Skeletal muscle satellite cell (primary cell): ENCODE measurements at regions not wholly inside any gene's neighbourhood (a gene's known extent, or its start where the extent isn't known, plus 50 kb on each side); places are given as distances from the start of the nearest gene placed in this dataset.

Experiments
- H3K27me3 ChIP-seq: 2 replicates; pipeline ENCODE4 v1.7.0; 2013; ENCODE audit warnings: low read length; ENCODE audit not compliant: control insufficient read depth, insufficient read depth
- H3K36me3 ChIP-seq: 2 replicates; pipeline ENCODE4 v1.7.0; 2013; ENCODE audit warnings: mild to moderate bottlenecking, control low read depth, low read length; ENCODE audit not compliant: insufficient read depth
- H3K4me1 ChIP-seq: 2 replicates; pipeline ENCODE4 v1.7.0; 2013; ENCODE audit warnings: low read length; ENCODE audit not compliant: control insufficient read depth, insufficient read depth
- H3K4me2 ChIP-seq: 2 replicates; pipeline ENCODE4 v1.7.0; 2013; ENCODE audit warnings: mild to moderate bottlenecking, low read length
- H3K4me3 ChIP-seq: 2 replicates; pipeline ENCODE4 v1.7.0; 2013; ENCODE audit warnings: low read length
- H3K9ac ChIP-seq: 2 replicates; pipeline ENCODE4 v1.7.0; 2013; ENCODE audit warnings: mild to moderate bottlenecking, low read depth, low read length, moderate library complexity
- H3K9me3 ChIP-seq: replicated peaks from 2 replicates; pipeline ENCODE4 v1.7.0; 2013; ENCODE audit warnings: mild to moderate bottlenecking, control low read depth, low read length

DNA sequence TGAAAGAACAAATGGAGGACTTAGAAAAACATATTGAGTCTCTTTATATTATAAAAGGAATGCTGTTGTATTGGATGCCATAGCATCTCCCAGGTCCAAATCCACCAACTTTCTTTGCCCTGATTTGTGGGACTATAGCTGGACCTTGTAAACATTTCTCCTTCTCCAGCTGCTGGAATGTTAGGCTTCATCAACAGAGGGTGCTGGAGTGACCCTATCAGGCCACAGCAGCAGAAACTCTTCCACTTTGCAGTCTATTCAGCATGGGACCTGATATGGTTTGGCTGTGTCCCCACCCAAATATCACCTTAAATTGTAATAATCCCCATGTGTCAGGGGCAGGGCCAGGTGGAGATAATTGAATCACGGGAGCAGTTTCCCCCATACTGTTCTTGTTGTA lies 138.4 kb upstream of the ARL4C start:
- Histone ChIP-seq H3K4me3 (no peak overlapping the region), H3K27me3 (peaks cover 20% of the 10 kb centered on the region), H3K4me2 (no peak overlapping the region), H3K9ac (no peak overlapping the region), H3K36me3 (no peaks in the 10 kb centered on the region), H3K9me3 (no peaks in the 10 kb centered on the region), H3K4me1 (no peaks in the 10 kb centered on the region)

DNA sequence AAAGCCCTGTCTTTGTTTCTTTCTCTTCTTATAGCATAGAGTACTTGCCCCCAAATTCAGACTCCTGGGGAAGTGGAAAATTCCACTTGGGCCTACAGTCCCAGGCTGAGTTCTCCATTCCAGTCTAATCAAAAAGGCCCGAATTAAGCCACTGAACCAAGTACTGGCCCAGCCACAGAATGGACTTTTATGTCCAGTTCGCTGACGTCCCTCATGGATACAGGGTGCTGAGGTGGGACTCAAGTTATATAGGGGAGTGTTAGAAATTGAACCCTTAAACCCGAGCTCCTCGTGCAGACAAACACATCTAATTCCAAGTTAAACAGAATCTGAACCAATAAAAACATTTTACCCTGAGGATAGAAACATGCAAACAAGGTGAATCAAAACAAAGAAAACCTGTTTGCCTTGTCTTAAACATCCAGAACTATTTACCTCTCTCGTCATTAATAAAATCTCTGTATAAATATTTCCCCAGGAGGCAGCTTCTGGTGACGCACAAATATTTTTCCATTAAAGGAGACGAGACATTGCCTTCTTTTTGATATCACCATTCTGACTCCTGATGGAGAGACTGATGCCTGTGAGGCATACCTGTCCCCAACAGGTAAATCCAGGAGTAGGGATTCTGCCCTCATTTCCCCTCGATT lies 136.8 kb upstream of the ARL4C start:
- Histone ChIP-seq H3K4me1 (no peaks in the 10 kb centered on the region), H3K27me3 (peaks cover 20% of the 10 kb centered on the region), H3K9me3 (no peaks in the 10 kb centered on the region)

DNA sequence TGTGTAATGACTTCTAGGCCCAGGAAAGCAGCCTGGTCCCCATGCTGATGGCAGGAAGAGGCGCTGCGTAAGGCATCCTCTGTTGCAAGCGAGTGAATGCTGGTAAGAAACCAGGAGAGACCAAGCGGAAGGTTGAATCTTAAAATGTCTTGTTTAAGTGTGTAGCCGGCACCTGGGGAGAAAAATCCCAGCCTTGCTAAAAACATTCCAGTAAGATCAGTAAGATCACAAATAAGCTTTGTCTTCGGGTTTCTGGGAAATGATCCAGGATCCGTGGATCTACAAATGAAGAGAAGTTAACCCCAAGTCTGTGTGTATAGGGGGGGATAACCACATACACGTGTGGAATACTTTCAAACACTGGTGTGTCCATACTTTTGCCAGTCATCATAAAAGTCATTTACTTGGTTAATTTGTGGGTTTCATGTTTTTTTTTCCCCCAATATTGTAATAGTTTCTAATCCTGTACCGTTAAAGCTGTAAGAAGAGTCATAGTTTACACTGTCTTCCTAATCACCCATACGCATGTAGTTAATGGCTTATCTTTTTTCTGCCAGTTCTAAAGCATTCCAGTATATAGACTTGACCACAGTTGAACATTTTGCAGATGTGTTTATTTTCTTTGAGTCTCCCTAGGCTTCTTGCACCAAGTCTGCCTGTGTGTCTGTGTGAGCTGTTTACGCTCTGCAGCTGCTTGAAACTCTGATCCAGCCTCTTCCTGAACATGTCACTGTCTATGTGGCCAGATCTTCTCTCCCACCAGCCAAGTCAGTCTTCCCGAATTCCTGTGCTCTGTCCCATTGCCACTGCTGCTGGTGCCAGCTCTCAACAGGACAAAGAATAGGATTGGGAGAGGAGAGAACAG lies 135.9 kb upstream of the ARL4C start:
- H3K9me3 ChIP-seq, result no peaks in the 10 kb centered on the region
- H3K4me1 ChIP-seq, result no peaks in the 10 kb centered on the region
- no peak overlapping the region for H3K4me3 ChIP-seq
- H3K4me2 ChIP-seq, result no peak overlapping the region
- no peak overlapping the region for H3K9ac ChIP-seq
- peaks cover 17% of the 10 kb centered on the region for H3K27me3 ChIP-seq
- H3K36me3 ChIP-seq, result no peaks in the 10 kb centered on the region

More for the DNA sequence above, 136.8 kb upstream of the ARL4C start:
- Histone ChIP-seq H3K9ac (no peak overlapping the region), H3K36me3 (no peaks in the 10 kb centered on the region), H3K4me3 (no peak overlapping the region), H3K4me2 (no peak overlapping the region)

DNA sequence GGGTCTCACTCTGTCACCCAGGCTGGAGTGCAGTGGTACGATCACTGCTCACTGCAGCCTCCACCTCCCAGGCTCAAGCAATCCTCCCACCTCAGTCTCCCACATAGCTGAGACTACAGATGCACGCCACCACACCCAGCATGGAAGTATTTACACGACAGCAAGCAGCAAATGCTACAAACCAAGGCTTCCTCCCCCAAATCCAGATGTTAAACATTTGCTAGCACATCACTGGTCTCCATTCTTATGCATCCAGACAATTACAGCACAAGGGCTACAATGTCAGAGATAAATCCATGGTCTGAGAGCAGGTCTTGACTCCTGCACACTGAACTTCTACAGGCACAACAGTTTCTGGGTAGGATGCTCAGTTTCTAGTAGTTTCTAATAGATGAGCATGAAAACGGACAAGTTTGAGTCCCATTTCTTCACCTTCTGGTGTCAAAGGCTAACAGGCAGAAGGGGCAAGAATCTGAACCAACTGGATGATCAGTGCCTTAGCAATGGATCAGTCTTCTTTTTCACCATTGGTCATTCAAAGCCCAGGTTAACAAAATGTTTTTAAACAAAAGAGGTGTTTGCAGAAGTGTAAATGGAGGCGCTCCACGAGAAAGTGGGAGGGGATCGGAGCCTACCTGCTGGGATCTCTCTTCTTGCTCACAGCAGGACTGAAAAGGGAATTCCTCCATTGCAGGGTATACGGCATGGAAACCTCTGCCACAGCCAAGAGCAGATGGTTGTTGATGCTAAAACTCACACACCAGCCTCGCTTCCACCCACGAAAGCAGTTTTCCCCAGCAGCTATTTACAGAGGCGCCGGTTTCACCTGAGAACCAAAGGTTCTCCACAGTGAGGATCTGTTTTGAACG lies 135.0 kb upstream of the ARL4C start:
- H3K9me3 ChIP-seq, result no peaks in the 10 kb centered on the region
- no peak overlapping the region for H3K9ac ChIP-seq
- no peaks in the 10 kb centered on the region for H3K36me3 ChIP-seq
- H3K4me1 ChIP-seq, result no peaks in the 10 kb centered on the region
- no peak overlapping the region for H3K4me2 ChIP-seq
- H3K4me3 ChIP-seq, result no peak overlapping the region
- peaks cover 17% of the 10 kb centered on the region for H3K27me3 ChIP-seq

DNA sequence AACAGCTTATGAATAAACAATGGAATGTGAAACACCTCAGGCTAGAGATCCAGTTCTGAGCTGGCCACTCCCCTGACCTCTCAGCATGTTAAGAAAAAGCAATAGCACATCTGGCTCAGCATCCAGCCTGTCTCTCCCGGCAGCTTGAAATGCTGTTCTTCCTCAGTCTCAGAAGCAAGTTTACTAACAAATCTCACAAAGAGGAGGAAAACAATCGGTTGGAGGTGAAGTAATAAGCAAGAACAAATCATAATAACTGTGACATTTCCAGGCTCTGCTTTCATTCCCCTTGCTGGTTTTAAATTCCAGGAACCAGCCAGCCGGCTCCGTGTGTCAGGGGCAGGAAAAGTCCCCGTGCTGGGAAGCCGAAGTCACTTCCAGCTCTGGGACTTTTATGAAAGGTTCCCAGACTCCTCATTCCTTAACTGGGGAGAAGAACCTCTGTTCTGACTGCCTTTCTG lies 133.9 kb upstream of the ARL4C start:
- H3K4me3 ChIP-seq, result no peak overlapping the region
- no peak overlapping the region for H3K9ac ChIP-seq
- H3K4me2 ChIP-seq, result peak overlapping the region; percentile 28
- H3K27me3 ChIP-seq, result peaks cover 17% of the 10 kb centered on the region
- no peaks in the 10 kb centered on the region for H3K36me3 ChIP-seq
- no peaks in the 10 kb centered on the region for H3K9me3 ChIP-seq
- H3K4me1 ChIP-seq, result no peaks in the 10 kb centered on the region

DNA sequence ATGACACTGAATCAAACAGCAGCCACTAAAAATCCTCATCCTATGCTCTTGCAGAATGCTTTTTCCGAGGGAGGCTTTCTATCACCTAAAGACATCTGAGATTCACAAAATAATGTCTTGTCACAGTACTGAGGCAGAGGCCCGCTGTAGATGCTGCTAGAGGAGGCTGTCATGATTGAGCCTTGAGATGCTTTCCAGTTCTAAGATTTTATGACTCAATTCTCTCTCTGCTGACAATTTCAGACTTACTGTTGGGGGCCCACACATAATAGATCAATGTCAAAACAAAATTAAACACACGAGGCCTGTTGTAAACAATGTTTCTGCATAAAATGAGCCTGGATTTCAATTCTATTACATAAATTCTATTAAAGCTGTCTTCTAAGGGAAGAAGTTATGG lies 132.7 kb upstream of the ARL4C start:
- Histone ChIP-seq H3K27me3 (peaks cover 17% of the 10 kb centered on the region), H3K4me2 (no peak overlapping the region), H3K9ac (no peak overlapping the region), H3K4me3 (no peak overlapping the region), H3K36me3 (no peaks in the 10 kb centered on the region), H3K9me3 (no peaks in the 10 kb centered on the region), H3K4me1 (no peaks in the 10 kb centered on the region)

DNA sequence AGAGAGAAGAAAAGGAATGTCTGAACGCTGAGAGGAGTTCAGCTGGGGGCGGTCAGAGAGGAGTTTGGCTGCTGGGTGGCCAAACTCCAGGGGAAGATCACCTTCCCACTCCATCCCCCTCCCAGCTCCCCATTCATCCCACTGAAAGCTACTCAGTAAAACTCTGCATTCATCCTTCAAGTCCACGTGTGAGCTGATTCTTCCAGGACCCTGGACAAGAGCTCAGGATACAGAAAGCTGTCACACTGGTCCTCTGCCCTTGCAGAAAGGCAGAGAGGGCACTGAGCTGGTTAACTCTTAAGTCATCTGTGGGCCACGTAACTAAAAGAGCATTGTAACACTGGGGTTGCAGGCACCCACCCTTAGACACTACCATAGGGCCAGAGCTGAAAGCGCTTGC lies 132.1 kb upstream of the ARL4C start:
- Histone ChIP-seq H3K4me1 (no peaks in the 10 kb centered on the region), H3K4me3 (no peak overlapping the region), H3K9ac (no peak overlapping the region), H3K4me2 (no peak overlapping the region), H3K36me3 (no peaks in the 10 kb centered on the region), H3K9me3 (no peaks in the 10 kb centered on the region), H3K27me3 (peaks cover 17% of the 10 kb centered on the region)

DNA sequence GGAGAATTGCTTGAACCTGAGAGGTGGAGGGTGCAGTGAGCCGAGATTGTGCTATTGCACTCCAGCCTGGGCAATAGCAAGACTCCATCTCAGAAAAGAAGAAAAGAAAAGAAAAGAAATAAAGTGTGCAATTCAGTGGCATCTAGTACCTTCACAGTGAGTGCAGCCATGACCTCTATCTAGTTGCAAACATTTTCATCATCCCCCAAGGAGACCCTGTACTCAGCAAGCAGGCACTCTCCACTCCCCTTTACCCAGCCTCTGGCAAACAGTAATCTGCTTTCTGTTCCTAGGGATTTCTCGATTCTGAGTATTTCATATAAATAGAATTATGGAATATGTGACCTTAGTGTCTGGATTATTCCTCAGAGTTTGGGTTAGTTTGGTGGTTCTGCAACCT lies 130.4 kb upstream of the ARL4C start:
- H3K4me3 ChIP-seq, result no peak overlapping the region
- H3K9me3 ChIP-seq, result no peaks in the 10 kb centered on the region
- no peaks in the 10 kb centered on the region for H3K36me3 ChIP-seq
- peaks cover 13% of the 10 kb centered on the region for H3K27me3 ChIP-seq
- H3K9ac ChIP-seq, result no peak overlapping the region
- H3K4me1 ChIP-seq, result peaks cover 4% of the 10 kb centered on the region
- H3K4me2 ChIP-seq, result no peak overlapping the region

DNA sequence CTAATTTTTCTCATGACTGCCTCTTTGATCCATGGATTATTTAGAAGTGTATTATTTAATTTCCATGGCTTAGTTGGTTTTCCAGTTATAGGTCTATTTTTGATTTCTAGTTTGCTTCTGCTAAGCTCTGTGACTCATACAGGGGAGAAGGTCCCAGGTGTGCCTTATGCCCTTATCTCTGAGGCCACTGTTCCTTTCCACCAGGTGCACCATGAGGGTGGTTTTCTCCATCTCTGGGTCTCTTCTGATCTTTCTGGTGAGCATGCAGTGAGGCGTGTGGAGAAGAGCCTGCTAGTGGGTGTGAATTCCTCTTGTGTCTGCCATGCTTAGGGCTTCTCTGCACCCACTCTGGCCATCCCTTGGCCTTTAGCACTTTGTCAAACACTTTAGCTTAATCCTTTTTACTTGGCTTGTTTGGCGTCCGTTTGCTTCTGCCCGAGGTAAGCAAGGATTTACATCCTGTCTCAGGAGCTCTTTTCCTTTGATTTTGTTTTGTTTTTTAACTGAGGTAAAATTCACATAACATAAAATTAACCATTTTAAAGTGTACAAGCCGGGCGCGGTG lies 129.8 kb upstream of the ARL4C start:
- Histone ChIP-seq H3K4me2 (no peak overlapping the region), H3K4me1 (peaks cover 4% of the 10 kb centered on the region), H3K9me3 (no peaks in the 10 kb centered on the region), H3K27me3 (peaks cover 7% of the 10 kb centered on the region), H3K4me3 (no peak overlapping the region), H3K36me3 (no peaks in the 10 kb centered on the region), H3K9ac (no peak overlapping the region)

DNA sequence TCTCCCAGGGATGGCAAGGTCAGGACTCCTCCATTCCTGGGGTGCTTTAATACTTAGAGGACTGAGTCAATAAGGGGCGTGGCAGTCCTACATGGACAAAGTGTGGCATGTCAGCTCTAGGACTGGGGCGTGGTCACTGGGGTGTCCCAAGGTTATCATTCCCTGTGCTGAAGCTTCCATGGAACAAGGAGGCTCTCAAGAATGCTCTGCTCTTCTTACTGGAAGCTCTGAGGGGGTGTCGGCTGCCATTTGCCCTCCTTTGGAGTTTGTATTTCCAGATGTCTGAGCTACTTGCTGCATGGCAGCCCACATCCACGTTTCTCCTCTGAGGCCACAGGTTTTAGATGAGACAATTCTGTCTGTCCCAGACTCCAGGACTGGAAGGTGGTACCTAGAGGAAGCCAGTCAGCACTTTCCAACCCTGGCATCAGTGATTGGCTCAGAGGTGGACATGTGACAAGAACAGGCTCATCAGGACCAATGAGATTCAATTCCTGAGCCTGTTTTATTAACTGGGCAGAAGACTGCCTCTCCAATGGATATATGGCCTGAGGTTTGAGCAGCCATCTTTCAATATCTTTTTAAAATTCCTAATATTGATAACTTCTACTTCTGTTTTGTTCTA lies 128.9 kb upstream of the ARL4C start:
- peaks cover 4% of the 10 kb centered on the region for H3K4me1 ChIP-seq
- no peaks in the 10 kb centered on the region for H3K36me3 ChIP-seq
- peaks cover under 1% of the 10 kb centered on the region for H3K27me3 ChIP-seq
- no peak overlapping the region for H3K9ac ChIP-seq
- H3K4me3 ChIP-seq, result no peak overlapping the region
- no peak overlapping the region for H3K4me2 ChIP-seq
- no peaks in the 10 kb centered on the region for H3K9me3 ChIP-seq
